ENCODE measurements at regions not wholly inside any gene's neighbourhood (a gene's known extent, or its start where the extent isn't known, plus 50 kb on each side); places are given as distances from the start of the nearest gene placed in this dataset.

GRCh38 chr2:20913491-20913890, 90.6 kb upstream of the LDAH start:
- DNase-seq = no peak

- DNase-seq = no peak
Measured at GRCh38 chr2:20900052-20900636, 77.2 kb upstream of the LDAH start.

DNA sequence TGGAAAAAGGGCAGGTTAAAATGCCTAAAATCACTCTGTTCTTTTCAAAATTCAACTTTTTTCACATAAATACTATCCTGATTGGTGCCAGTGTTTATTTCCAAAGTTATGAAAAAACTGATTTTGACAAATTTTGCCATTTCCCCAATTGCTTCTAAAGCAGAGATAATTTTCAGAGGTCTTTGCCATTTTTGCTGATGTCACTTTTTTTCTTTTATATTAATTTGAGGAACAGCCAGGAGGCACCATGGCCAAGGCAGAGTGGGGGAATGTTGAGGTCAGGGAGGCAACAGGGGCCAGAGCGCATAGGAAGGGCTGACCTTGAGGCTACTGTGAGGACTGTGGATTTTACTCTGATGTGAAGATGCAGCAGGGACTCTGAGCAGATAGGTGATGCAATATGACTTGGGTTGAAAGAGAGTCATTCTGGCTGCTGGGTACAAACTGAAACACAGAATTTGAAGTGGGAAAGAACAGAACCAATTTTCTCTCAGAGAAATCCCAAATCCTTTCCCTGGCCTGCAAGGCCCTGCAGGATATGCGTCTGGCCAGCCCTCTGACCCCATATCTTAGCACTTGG, 75.1 kb upstream of the LDAH start:
- no peak for DNase-seq

GRCh38 chr2:20897047-20897446, 74.1 kb upstream of the LDAH start:
- no peak for DNase-seq

DNA sequence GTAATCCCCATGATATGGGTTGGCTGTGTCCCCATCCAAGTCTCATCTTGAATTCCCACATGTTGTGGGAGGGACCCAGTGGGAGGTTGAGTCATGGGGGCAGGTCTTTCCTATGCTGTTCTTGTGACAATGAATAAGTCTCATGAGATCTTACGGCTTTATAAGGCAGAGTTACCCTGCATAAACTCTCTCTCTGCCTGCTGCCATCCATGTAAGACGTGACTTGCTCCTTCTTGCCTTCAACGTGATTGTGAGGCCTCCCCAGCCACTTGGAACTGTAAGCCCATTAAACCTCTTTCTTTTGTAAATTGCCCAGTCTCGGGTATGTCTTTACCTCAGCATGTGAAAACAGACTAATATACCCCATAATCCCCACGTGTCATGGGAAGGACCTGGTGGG, 61.9 kb upstream of the LDAH start:
- DNase-seq = no peak

GRCh38 chr2:20882466-20883170, 59.7 kb upstream of the LDAH start:
- no peak for DNase-seq

GRCh38 chr2:20880221-20880771, 57.4 kb upstream of the LDAH start:
- no peak for DNase-seq

- DNase-seq = no peak
Measured at GRCh38 chr2:20879221-20879620, 56.3 kb upstream of the LDAH start.

- DNase-seq = no peak
Measured at GRCh38 chr2:20877960-20878359, 55.1 kb upstream of the LDAH start.
